ENCODE measurements at regions not wholly inside any gene's neighbourhood (a gene's known extent, or its start where the extent isn't known, plus 50 kb on each side); places are given as distances from the start of the nearest gene placed in this dataset.

DNA sequence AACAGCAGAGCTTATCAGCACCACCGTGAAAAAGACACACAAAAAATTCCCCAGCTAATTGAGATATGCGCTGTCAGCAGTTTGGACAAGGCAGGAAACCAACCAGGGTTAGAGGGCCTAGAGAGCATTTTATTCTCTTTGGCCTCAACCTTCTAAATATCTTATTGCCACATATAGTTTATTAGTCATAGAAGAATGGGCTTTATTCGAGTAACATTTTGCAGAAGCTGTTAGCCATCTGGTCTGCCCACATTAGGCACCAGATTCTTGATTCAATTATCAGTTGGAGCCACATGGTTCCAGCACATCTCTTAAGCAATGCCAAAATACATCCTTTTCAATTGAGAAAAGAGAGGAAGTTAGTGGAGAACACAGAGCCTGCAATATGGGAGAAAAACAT lies 109.9 kb upstream of the CXADR start:
- TF ChIP-seq, protein P1, sequence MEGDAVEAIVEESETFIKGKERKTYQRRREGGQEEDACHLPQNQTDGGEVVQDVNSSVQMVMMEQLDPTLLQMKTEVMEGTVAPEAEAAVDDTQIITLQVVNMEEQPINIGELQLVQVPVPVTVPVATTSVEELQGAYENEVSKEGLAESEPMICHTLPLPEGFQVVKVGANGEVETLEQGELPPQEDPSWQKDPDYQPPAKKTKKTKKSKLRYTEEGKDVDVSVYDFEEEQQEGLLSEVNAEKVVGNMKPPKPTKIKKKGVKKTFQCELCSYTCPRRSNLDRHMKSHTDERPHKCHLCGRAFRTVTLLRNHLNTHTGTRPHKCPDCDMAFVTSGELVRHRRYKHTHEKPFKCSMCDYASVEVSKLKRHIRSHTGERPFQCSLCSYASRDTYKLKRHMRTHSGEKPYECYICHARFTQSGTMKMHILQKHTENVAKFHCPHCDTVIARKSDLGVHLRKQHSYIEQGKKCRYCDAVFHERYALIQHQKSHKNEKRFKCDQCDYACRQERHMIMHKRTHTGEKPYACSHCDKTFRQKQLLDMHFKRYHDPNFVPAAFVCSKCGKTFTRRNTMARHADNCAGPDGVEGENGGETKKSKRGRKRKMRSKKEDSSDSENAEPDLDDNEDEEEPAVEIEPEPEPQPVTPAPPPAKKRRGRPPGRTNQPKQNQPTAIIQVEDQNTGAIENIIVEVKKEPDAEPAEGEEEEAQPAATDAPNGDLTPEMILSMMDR (IDR thresholded peaks at IDR 0.05; ENCODE audit: low read depth, low read length), result no peak
- DNase-seq (ENCODE audit: low read depth in 2 of 2), result peak; percentile 21 to 81
- H3K4me3 ChIP-seq (replicated peaks in 1 of 2; ENCODE audit: low read depth in 2 of 2, low read length in 2 of 2), result no peak overlapping the region

DNA sequence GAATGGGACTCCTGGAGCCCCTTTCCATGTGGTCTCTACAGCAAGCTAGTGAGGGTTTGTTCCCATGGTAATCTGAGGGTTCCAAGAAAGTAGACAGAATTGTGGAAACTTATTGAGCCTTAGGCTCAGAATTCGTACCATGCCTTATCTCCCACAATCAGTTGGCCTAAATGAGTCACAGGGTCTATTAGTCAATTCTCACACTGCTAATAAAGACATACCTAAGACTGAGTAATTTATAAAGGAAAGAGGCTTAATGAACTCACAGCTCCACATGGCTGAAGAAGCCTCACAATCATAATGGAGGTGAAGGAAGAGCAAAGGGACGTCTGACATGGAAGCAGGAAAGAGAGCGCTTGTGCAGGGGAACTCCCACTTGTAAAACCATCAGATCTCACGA lies 106.6 kb upstream of the CXADR start:
- DNase-seq (ENCODE audit: low read depth in 2 of 2), result no peak
- TF ChIP-seq, protein P1 (IDR thresholded peaks at IDR 0.05; ENCODE audit: low read depth, low read length), result no peak
- no peak overlapping the region for H3K4me3 ChIP-seq (replicated peaks in 1 of 2; ENCODE audit: low read depth in 2 of 2, low read length in 2 of 2)

DNA sequence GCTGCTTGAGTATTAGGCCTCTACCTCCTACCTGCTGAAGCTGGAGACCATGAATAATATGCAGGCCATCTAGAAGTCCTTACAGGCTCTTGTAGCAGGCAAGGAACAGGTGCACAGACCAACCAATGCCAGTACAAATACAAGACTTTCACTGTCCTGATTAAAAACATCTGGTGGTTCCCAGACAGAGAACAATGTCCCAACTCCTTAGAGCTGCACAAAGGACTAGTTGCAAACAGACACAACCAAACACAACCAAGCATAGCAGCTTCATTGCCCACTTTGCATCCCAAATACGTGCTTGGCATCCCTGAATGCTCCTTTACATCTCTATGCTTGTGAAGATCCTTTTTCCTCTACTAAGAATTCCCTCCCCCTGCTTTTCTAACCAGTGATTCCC lies 98.1 kb upstream of the CXADR start:
- no peak for DNase-seq (ENCODE audit: low read depth in 2 of 2)
- TF ChIP-seq, protein P1 (IDR thresholded peaks at IDR 0.05; ENCODE audit: low read depth, low read length), result no peak
- H3K4me3 ChIP-seq (replicated peaks in 1 of 2; ENCODE audit: low read depth in 2 of 2, low read length in 2 of 2), result no peak overlapping the region

DNA sequence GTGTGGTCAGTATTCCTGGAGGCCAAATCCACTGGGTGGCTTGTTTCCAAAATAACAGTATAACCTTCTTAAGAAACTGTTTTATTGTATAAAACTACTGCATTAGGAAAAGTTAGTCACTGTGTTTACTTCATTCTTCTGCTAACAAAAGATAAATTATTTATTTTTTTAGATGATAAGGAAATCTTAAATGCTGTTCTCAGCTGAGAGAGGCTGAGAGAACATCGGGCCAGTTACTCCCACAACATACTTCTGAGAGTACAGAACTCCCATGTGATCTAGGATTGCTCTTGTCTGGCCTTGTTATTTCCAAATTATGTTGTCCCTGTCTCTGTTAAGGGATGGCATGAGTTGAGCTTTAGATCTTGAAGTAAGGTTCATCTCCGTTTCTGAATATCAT lies 96.7 kb upstream of the CXADR start:
- no peak overlapping the region for H3K4me3 ChIP-seq (replicated peaks in 1 of 2; ENCODE audit: low read depth in 2 of 2, low read length in 2 of 2)
- TF ChIP-seq, protein P1 (IDR thresholded peaks at IDR 0.05; ENCODE audit: low read depth, low read length), result no peak
- peak; percentile 52 to 81 for DNase-seq (ENCODE audit: low read depth in 2 of 2)

DNA sequence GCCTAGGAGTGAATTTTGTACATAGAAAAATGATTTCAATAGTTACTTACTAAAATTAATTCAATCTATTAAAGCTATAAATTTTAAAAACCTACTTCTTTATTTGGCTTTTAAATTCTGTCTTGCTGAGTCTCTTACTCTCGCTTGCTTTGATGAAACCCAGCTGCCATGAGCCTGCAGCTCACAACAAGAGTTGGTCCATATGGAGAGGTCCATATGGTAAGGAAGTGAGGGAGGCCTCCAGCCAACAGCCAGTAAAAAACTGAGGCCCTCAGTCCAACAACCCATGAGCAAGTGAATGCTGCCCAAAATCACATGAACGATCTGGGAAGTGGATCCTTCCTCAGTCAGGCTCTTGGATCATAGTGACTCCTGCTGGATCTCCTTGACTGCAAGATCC lies 89.9 kb upstream of the CXADR start:
- DNase-seq (ENCODE audit: low read depth in 2 of 2), result no peak
- no peak overlapping the region for H3K4me3 ChIP-seq (replicated peaks in 1 of 2; ENCODE audit: low read depth in 2 of 2, low read length in 2 of 2)
- TF ChIP-seq, protein P1 (IDR thresholded peaks at IDR 0.05; ENCODE audit: low read depth, low read length), result no peak

DNA sequence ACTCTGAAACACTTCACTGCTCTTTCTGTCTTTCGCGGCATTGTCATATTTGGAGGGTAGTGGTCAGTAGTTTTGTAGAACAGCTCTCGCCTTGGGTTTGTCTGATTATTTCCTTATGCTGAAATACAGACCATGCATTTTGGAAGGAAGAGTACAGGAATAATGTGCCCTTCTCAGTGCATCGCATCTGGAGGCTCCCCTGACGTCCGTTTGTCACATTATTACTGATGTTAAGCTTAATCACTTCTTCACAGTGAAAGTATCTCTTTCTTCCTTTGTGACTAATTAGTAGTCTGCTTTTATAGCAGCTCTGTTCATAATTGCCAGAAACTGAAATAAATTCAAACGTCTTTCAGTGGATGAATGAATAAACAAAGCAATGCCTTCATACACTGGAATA lies 85.7 kb upstream of the CXADR start:
- no peak for DNase-seq (ENCODE audit: low read depth in 2 of 2)
- no peak overlapping the region for H3K4me3 ChIP-seq (replicated peaks in 1 of 2; ENCODE audit: low read depth in 2 of 2, low read length in 2 of 2)
- TF ChIP-seq, protein P1 (IDR thresholded peaks at IDR 0.05; ENCODE audit: low read depth, low read length), result no peak

DNA sequence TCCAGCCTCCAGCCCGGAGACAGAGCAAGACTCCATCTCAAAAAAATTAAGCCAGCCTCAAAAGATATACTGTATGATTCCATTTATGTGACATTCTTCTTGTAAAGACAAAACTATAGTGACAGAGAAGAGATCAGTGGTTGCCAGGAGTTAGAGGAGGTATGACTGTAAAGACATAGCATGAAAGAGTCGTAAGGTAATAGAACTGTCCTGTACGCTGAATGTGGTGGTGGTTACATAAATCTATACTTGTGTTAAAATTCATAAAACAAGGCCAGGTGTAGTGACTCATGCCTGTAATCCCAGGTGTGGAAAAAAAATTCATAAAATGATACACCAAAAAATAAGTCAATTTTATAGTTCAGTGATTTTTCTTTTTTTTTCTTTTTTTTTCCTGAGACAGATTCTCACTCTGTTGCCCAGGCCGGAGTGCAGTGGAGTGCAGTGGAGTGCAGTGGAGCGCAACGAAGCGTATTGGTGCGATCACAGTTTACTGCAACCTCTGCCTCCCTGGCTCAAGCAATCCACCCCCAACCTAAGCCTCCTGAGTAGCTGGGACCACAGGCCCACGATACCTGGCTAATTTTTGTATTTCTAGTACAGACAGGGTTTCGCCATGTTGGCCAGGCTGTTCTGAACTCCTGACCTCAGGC lies 84.9 kb upstream of the CXADR start:
- TF ChIP-seq, protein P1 (IDR thresholded peaks at IDR 0.05; ENCODE audit: low read depth, low read length), result no peak
- no peak for DNase-seq (ENCODE audit: low read depth in 2 of 2)
- no peak overlapping the region for H3K4me3 ChIP-seq (replicated peaks in 1 of 2; ENCODE audit: low read depth in 2 of 2, low read length in 2 of 2)
